ENCODE measurements at regions not wholly inside any gene's neighbourhood (a gene's known extent, or its start where the extent isn't known, plus 50 kb on each side); places are given as distances from the start of the nearest gene placed in this dataset.
"Not testable (repeated sequence)": the region's sequence is repeated elsewhere in the genome, so short reads cannot be mapped to it uniquely, and the experiment has no call there.

DNA sequence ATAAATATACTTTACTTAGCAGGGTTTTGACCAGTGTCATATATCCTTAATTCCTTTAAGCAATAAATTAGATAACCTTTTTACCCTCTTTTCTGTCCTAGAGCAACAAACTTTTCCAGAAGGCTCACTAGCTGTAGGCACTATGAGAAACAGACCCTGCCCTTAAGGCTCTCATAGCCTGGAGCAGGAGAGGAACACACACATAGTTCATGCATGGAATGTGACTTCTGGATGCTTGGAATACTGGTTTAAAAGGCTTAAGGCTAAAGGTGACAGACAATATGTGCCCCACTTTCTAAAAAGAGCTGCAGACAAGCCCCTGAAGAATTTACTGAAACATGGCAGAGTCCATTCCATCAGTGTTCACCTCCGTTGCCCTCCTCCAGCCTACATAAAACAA lies 237.2 kb downstream of the TTC8 start:
- no peak for DNase-seq

DNA sequence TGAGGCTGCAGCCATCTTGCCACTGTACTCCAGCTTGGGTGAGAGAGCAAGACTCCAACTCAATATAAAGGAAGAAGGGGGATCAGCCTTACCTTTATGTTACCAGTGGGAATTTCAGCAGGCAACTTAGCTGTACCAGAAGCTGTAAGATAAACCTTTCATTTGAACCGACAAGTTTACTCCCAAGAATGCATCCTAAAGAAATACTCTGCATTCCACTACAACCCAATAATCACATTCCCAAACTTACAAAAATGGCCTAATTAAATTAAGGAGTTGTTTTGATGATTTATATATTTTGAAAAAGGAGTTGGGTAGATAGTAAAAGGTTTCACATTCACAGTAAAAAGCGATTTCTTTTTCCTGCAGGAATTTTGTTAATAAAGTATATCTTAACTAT lies 241.4 kb downstream of the TTC8 start:
- no peak for DNase-seq

DNA sequence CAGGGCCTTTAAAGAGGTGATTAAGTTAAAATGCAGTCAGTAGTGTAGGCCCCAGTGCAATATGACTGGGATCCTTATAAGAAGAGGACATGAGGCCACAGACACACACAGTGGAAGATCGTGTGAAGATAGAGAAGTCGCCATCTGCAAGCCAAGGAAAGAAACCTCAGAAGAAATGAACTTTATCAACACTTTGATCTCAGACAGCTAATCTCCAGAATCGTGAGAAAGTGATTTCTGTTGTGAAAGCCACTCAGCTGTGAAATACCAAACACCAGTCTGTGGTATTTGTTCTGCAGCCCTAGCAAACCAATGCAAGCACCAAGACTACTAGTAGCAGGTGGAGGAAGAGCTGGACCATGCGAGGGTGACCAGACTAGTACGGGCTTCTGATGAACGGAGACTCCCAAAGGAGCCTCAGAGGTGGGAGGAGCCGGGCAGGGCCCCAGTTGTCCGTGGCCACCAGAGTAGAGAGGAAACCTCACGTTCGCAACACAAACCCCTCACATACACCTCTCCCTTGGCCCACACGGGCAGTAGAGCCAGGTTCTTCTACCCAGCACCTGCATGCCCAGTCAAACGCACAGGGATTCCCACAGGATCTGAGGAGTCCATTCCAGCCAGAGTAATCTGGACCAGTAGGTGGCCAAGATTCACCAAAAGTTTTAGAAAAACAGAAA lies 243.0 kb downstream of the TTC8 start:
- DNase-seq: no peak

DNA sequence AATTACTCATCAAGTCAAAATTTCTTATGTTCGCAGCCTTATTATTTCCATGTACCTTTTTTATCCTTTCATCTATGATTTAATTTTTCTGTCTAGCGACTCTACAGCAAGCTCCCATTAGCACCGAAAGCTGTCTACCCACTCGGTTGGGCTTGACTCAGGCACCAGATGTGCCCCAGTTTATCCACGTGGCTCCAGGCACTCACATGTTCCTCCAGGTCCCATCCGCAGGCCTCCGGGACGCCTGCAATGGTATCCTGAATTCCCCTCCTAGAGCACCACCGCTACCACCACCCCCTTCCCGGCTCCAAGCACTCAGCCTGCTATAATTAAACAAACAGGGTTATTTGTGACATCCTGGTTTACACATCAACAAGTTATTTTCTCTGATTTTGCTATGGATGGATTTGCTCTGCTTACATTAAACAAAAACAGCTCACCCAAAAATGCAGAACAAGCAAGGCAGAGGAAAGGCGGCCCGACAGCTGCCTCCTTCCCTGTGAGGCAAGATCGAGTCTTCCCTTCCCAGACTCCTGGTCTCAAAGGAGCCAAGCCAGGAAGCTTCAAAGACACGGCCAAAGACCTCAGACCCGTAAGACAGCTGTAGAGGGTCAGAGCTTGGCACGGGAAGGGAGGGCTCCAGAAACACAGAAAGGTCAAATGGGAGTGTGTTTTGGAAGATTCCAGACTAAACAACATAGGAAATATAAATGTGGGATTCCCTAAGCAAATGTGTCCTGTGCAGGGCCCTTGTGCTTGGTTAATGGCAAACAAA lies 253.8 kb downstream of the TTC8 start:
- DNase-seq: peak in 4 of 56 donors; percentile 1 to 9 (median 6)

DNA sequence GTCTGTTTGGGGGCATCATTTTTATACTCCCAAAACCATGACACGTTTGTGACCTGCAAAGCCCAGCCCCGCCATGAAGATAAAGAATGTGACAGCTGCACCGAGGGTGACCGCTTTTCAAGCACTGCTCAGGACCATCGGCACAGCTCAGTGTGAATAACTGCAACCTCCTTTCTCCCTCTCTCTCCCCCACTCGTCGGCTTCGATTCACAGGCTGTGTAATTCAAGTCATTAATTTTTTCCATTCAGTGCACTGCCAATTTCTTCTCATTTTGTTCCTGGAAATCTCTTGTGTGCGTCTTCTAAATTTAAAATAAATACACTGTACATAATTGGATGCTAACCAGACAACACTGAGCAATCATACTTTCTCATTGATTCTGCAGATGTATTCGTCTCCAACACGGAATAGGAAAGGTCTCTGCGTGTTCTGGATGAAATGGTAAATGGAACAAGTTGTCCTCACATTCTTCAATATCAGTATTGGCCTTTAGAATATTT lies 260.8 kb downstream of the TTC8 start:
- DNase-seq: no peak

DNA sequence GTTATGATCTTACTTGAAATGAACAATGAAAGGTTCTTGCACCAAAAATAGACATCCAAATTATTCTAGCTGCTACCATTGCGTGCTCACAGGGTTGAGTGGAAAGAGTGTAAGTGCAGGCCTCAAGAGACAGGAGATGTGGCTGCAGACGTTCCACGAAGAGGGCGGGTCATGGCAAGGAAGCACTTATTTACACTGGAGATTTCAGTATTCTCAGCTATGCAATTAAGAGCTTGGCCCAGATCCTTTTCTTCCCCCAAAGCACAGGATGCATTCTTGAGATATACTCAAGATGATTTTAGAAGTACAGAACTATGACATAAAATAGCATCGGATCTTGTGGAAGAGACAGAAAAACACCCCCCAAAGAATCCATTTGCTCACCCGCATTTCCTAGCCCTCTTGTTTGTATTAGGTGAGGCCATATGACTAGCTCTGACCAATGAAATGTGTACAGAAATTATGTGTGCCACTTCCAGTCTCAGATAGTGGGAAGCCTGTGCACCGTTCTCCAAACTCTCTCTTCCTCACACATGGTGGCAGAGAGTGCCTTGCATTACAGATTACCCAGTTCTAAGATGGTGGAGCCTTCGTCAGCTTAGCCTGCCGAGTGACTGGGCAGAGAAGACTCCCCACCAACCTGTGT lies 261.4 kb downstream of the TTC8 start:
- DNase-seq: no peak

DNA sequence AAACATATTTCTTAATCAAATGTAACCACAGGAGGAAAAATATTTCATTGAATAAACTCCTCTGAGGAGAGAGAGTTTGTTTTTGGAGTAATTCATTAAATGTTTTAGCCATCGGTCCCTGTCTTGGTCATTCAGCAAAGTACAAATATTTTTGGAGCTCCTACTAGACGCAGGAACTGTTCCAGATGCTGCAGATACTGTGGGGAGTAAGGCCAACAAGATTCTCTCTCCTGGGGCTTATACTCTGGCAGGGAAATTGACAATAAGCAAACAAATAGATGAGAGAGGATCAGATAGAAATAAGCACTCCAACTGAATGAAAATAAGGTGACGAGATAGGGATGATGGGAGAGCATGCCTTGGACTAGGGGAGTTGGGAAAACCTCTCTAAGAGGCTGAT lies 264.1 kb downstream of the TTC8 start:
- DNase-seq: no peak

DNA sequence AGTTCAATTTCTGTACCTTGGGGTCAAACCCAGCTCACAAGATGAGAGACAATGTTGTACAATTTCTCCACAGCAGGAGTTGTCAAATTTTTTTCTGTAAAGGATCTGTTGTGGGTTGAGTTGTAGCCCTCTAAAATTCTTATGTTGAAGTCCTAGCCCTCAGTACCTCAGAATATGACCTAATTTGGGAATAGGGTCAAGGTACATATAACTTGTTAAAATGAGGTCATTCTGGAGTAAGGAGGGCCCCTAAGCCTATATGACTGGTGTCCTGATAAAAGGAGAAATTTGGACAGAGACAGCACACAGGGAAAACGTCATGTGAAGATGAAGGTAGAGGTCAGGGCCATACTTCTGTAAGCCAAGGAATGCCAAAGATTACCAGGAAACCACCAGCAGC lies 264.9 kb downstream of the TTC8 start:
- DNase-seq: no peak

DNA sequence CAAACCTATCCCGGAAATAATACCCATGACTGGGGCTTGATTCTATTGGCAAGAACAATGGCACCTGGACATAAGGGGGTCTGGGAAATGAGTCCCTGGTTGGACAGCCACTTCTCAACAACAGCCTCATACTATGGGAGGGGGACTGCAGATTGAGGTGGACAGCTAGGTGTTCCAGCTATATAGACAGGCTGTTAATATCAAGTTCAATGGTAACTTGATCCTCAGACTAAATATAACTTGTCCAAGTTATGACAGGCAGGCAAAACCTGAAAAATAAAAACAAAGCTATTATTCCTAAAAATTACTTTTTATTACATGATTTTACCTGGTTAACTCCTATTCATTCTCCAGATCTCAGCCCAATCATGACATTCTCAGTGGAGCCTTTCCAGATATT lies 267.3 kb downstream of the TTC8 start:
- DNase-seq: no peak

DNA sequence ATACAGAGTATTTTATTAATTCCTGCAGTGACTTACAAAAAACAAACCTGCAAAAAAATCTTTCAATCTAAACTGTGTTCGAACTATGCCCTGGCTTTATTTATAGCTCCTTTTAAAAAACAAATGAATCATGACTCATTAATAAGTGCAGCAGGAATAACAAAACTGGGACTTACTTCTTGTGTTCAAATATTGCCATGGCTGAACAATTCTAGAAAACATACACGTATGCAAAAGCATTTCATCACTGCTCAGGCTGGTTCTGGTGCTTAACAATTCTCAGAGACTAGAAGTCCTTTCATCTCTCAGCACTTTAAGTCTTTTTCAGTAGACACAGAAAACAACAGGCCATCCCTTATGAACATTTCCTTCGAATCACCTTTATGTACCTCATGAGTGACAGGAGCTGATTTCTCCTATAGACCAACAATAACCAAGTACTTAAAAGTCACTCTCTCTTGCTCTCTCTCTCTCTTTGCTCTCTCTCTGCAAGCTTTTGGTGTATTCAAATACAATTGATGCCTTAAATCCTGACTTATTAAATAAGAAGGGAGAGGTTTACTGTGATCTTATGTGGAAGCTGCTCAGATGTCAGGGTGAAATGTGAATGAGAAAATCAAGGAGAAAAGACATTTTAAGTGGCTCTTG lies 268.8 kb downstream of the TTC8 start:
- DNase-seq: no peak

DNA sequence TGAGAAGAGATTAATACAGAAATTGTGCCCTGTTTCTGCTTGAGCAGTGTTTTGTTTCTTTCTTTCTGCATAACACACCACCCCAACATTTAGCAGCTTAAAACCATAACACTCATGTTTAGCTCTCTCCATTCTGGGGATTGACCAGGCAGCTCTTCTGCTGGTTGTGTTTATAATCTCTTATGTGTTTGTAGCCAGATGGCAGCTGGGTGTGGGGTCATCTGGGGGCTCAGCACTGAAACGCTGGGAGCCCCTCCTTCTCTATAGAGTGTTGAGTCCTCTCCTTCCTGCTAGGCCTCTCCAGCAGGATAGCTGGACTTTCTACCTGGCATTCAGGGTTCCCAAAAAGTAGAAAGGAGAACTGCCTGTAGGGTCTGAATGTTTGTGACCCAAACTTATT lies 270.6 kb downstream of the TTC8 start:
- DNase-seq: no peak

DNA sequence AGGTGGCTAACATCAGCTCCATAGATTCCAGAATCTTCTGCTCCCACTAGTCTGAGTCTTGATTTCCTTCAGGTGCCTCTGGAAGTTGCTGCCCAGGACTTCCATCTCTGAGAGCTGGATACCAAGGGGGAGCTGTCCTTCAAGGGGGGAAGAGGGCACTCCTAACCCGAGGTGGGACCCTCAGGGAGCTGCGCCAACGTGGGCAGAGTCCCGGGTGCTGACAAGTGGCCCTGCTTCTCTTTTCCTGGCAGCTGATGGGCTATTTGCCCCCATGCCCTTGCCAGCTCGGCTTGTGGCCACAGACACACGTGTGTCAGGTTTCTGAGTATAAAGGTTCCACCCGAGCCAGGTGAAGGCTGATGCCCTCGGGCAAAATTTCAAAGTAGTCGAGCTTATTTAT lies 272.5 kb downstream of the TTC8 start:
- no peak for DNase-seq

DNA sequence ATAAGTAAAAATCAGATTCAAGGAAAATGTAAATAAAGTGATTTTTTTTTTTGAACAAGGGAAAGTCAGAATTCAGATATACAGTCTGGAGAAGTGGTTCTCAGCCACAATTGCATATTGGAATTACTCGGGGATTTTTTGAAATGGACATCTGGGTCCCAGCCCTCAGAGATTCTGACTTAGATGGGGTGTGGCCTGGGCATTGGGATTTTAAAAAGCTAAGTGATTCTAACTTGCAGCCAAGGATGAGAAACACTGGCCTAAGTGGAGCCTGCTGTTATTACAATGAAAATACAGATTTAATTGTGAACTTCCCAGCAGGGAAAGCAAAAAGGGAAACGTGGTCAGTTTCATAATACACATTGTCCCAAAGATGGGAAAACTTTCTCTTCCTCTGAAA lies 273.8 kb downstream of the TTC8 start:
- DNase-seq: no peak

DNA sequence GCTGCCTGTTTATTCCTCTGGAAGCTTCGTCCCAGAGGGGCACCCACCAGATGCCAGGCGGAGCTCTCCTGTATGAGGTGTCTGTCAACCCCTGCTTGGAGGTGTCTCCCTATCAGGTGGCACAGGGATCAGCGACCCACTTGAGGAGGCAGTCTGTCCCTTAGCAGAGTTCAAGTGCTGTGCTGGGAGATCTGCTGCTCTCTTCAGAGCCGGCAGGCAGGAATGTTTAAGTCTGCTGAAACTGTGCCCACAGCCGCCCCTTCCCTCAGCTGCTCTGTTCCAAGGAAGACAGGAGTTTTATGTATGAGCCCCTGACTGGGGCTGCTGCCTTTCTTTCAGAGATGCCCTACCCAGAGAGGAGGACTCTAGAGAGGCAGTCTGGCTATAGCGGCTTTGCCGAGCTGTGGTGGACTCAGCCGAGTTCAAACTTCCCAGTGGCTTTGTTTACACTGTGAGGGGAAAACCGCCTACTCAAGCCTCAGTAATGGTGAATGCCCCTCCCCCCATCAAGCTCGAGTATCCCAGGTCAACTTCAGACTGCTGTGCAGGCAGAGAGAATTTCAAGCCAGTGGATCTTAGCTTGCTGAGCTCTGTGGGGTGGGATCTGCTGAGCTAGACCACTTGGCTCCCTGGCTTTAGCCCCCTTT lies 279.8 kb downstream of the TTC8 start:
- DNase-seq: not testable (repeated sequence)

DNA sequence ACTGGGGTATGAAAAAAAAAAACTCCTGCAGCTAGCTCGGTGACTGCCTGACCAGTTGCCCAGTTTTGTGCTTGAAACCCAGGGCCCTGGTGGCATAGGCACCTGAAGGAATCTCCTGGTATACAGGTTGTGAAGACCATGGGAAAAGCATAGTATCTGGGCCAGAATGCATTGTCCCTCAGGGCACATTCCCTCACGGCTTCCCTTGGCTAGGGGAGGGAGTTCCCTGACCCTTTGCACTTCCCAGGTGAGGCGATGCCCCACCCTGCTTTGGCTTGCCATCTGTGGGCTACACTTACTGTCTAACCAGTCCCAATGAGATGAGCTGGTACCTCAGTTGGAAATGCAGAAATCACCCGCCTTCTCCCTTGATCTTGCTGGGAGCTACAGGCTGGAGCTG lies 280.4 kb downstream of the TTC8 start:
- not testable (repeated sequence) for DNase-seq

Data from nucleus accumbens (tissue), 56 donors.